Uterus (tissue), 3 donors: ENCODE measurements at regions not wholly inside any gene's neighbourhood (a gene's known extent, or its start where the extent isn't known, plus 50 kb on each side); places are given as distances from the start of the nearest gene placed in this dataset.

ENCODE experiments used
- DNase-seq, 2 donors: peaks; one replicate each; pipeline ENCODE4 v3.0.0-alpha.2; 2019 to 2020
- H3K27ac ChIP-seq, 2 donors: fragments of 200-600 bp; sonication (generic); 1 replicate in 1 of 2; 2 replicates in 1 of 2; pipeline ENCODE4 v1.5.1; 2016 to 2018
- H3K27me3 ChIP-seq, 2 donors: fragments of 200-600 bp; sonication (generic); one replicate each; pipeline ENCODE4 v1.5.1; 2018 to 2019; ENCODE audit warnings: control low read depth in 1 of 2
- H3K36me3 ChIP-seq, 2 donors: fragments of 200-600 bp; sonication (generic); one replicate each; pipeline ENCODE4 v1.5.1; 2019; ENCODE audit warnings: control low read depth in 1 of 2
- H3K4me1 ChIP-seq, 2 donors: fragments of 200-600 bp; sonication (generic); one replicate each; pipeline ENCODE4 v1.5.1; 2018 to 2019; ENCODE audit warnings: control low read depth in 1 of 2
- H3K4me3 ChIP-seq, 2 donors: fragments of 200-600 bp; sonication (generic); 1 replicate in 1 of 2; 2 replicates in 1 of 2; pipeline ENCODE4 v1.5.1; 2018 to 2019; ENCODE audit warnings: mild to moderate bottlenecking in 1 of 2
- H3K9me3 ChIP-seq, 2 donors: fragments of 200-600 bp; sonication (generic); one replicate each; pipeline ENCODE4 v1.5.1; 2019; ENCODE audit warnings: control low read depth in 1 of 2
- POLR2A ChIP-seq, 2 donors: fragments of 450-650 bp; IDR thresholded peaks; one replicate each; pipeline ENCODE4 v1.6.1; 2016; ENCODE audit warnings: antibody characterized with exemption in 2 of 2, mild to moderate bottlenecking in 1 of 2, moderate library complexity in 1 of 2
- intact Hi-C: fragments of 100-400 bp; cut with DNase I; formaldehyde crosslinking; loops from one replicate; pipeline ENCODE4 v1.15.1; 2023; ENCODE audit warnings: low total_unique reads
- TF ChIP-seq, protein P1 (sequence below), 4 experiments: fragments of 200-600 bp in 2 of 4; fragments of 450-650 bp in 2 of 4; sonication (generic) in 2 of 4; IDR thresholded peaks; one replicate each; pipeline ENCODE4 v1.5.1; 2016 to 2019; ENCODE audit warnings: antibody characterized with exemption in 4 of 4, mild to moderate bottlenecking in 2 of 4, moderate library complexity in 1 of 4
- donor health status: DM: yes; HTN: yes; CAD: no.

DNA sequence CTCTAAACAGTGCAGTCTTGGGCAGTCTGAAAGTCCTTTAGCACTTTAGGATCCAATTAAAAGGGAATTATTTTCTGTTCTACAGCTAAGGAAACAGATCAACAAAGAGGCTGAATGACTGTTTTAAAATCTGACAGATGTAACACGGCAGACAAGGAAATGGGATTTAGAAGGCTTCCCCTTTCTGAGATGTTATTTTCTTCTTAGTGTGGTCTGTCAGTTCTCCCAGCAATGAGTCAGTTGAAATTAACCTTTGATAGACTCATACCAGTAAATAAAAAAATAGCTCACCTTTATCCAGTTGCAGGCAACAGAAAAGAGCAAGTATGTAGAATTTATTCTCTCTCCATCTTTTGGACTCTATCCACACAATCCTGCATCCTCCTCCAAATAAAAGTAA lies 98.1 kb downstream of the NEDD1 start:
- Histone ChIP-seq H3K27ac (no peak overlapping the region), H3K4me3 (no peak overlapping the region), H3K27me3 (no peaks in the 10 kb centered on the region), H3K4me1 (no peaks in the 10 kb centered on the region), H3K36me3 (no peaks in the 10 kb centered on the region), H3K9me3 (no peaks in the 10 kb centered on the region)
- DNase-seq: no peak
- intact Hi-C loops: no loop called here
- TF ChIP-seq, protein P1, sequence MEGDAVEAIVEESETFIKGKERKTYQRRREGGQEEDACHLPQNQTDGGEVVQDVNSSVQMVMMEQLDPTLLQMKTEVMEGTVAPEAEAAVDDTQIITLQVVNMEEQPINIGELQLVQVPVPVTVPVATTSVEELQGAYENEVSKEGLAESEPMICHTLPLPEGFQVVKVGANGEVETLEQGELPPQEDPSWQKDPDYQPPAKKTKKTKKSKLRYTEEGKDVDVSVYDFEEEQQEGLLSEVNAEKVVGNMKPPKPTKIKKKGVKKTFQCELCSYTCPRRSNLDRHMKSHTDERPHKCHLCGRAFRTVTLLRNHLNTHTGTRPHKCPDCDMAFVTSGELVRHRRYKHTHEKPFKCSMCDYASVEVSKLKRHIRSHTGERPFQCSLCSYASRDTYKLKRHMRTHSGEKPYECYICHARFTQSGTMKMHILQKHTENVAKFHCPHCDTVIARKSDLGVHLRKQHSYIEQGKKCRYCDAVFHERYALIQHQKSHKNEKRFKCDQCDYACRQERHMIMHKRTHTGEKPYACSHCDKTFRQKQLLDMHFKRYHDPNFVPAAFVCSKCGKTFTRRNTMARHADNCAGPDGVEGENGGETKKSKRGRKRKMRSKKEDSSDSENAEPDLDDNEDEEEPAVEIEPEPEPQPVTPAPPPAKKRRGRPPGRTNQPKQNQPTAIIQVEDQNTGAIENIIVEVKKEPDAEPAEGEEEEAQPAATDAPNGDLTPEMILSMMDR (IDR thresholded peaks at IDR 0.05): no peak
- no peak for TF ChIP-seq POLR2A (IDR thresholded peaks at IDR 0.05)

GRCh38 chr12:97005646-97006045 lies 98.6 kb downstream of the NEDD1 start:
- no peaks in the 10 kb centered on the region for H3K36me3 ChIP-seq
- no peaks in the 10 kb centered on the region for H3K9me3 ChIP-seq

GRCh38 chr12:97006585-97006984 lies 99.5 kb downstream of the NEDD1 start:
- TF ChIP-seq, protein P1 (IDR thresholded peaks at IDR 0.05): no peak
- no peak for TF ChIP-seq POLR2A (IDR thresholded peaks at IDR 0.05)
- no peaks in the 10 kb centered on the region for H3K4me1 ChIP-seq
- no peaks in the 10 kb centered on the region for H3K9me3 ChIP-seq
- no peak for DNase-seq
- no peaks in the 10 kb centered on the region for H3K27me3 ChIP-seq
- no peak overlapping the region for H3K4me3 ChIP-seq
- intact Hi-C loops: no loop called here
- H3K36me3 ChIP-seq: no peaks in the 10 kb centered on the region
- no peak overlapping the region for H3K27ac ChIP-seq

More at GRCh38 chr12:97005646-97006045, 98.6 kb downstream of the NEDD1 start:
- intact Hi-C loops: no loop called here
- no peak for DNase-seq
- Histone ChIP-seq H3K27me3 (no peaks in the 10 kb centered on the region), H3K4me3 (no peak overlapping the region), H3K4me1 (no peaks in the 10 kb centered on the region), H3K27ac (no peak overlapping the region)
- TF ChIP-seq, protein P1 (IDR thresholded peaks at IDR 0.05): no peak
- TF ChIP-seq POLR2A (IDR thresholded peaks at IDR 0.05): no peak

DNA sequence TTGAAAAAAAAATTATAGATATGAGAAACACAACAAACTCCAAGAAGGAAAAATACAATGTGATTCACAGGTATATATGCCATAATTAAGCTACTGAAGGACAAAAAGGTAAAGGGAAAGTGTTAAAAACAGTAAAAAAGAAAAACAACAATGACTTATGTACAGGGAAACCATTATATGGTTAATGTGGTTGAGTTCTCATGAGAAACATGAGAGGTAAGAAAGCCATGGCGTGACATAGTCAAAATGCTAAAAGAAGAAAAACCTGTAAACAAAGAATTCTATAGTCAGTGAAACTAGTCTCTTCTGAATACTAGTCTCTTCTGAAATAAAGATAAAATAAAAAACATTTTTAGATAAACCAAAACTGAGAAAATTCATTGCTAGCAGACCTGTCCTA lies 109.1 kb downstream of the NEDD1 start:
- H3K4me1 ChIP-seq: no peaks in the 10 kb centered on the region
- no peaks in the 10 kb centered on the region for H3K36me3 ChIP-seq
- TF ChIP-seq, protein P1 (IDR thresholded peaks at IDR 0.05): no peak
- no peak for TF ChIP-seq POLR2A (IDR thresholded peaks at IDR 0.05)
- H3K9me3 ChIP-seq: no peaks in the 10 kb centered on the region
- no peak for DNase-seq
- H3K4me3 ChIP-seq: no peak overlapping the region
- no peak overlapping the region for H3K27ac ChIP-seq
- no peaks in the 10 kb centered on the region for H3K27me3 ChIP-seq
- intact Hi-C loops: no loop called here

DNA sequence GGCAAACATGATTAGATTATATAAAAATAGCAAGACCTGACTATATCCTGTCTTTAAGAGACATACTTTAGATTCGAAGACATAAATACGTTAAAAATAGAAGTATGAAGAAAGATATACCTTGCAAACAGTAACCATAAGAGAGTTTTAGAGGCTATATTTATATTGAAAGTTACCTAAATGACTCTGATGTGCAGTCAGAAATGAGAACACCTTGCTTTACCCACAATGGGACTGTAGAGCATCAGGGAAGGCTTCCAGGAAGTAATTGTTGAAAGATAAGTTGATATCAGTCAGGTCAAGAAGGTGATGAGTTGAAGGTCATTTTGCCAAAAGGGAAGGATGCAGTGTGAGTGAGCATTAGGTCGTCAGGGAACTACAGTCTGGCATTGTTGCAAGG lies 110.2 kb downstream of the NEDD1 start:
- H3K4me3 ChIP-seq: no peak overlapping the region
- H3K9me3 ChIP-seq: no peaks in the 10 kb centered on the region
- no peak for TF ChIP-seq POLR2A (IDR thresholded peaks at IDR 0.05)
- TF ChIP-seq, protein P1 (IDR thresholded peaks at IDR 0.05): no peak
- intact Hi-C loops: no loop called here
- no peak for DNase-seq
- H3K4me1 ChIP-seq: no peaks in the 10 kb centered on the region
- H3K36me3 ChIP-seq: no peaks in the 10 kb centered on the region
- H3K27ac ChIP-seq: no peak overlapping the region
- no peaks in the 10 kb centered on the region for H3K27me3 ChIP-seq
